Limb (tissue), 2 donors: ENCODE measurements at regions not wholly inside any gene's neighbourhood (a gene's known extent, or its start where the extent isn't known, plus 50 kb on each side); places are given as distances from the start of the nearest gene placed in this dataset.
"Not testable (repeated sequence)": the region's sequence is repeated elsewhere in the genome, so short reads cannot be mapped to it uniquely, and the experiment has no call there.

Experiments
- DNase-seq, 2 donors: peaks; one replicate each; pipeline ENCODE4 v3.0.0-alpha.2; 2016; ENCODE audit errors: extremely low spot score in 2 of 2

GRCh38 chr7:65731562-65732035, 141.3 kb upstream of the VKORC1L1 start:
- DNase-seq = peak in 1 of 2 donors; percentile 40

- DNase-seq = no peak
These were observed 128.5 kb upstream of the VKORC1L1 start for GRCh38 chr7:65744406-65744805.

GRCh38 chr7:65746398-65746669, 126.5 kb upstream of the VKORC1L1 start:
- DNase-seq = no peak

- DNase-seq = no peak
These were observed 123.8 kb upstream of the VKORC1L1 start for GRCh38 chr7:65749039-65749438.

GRCh38 chr7:65749518-65749917, 123.4 kb upstream of the VKORC1L1 start:
- no peak for DNase-seq

GRCh38 chr7:65750511-65751344, 122.1 kb upstream of the VKORC1L1 start:
- DNase-seq = peak; percentile 92 to 94

- DNase-seq = not testable (repeated sequence)
These were observed 118.8 kb upstream of the VKORC1L1 start for GRCh38 chr7:65754070-65754469.

GRCh38 chr7:65758991-65759390, 113.9 kb upstream of the VKORC1L1 start:
- DNase-seq = not testable (repeated sequence)

- not testable (repeated sequence) for DNase-seq
These were observed 110.2 kb upstream of the VKORC1L1 start for GRCh38 chr7:65762712-65763111.

GRCh38 chr7:65763114-65763513, 109.8 kb upstream of the VKORC1L1 start:
- DNase-seq = not testable (repeated sequence)

GRCh38 chr7:65770473-65771225, 102.2 kb upstream of the VKORC1L1 start:
- peak; percentile 80 to 98 for DNase-seq

GRCh38 chr7:65771226-65771569, 101.7 kb upstream of the VKORC1L1 start:
- not testable (repeated sequence) for DNase-seq

GRCh38 chr7:65776677-65777076, 96.2 kb upstream of the VKORC1L1 start:
- not testable (repeated sequence) for DNase-seq

- not testable (repeated sequence) for DNase-seq
These were observed 82.9 kb upstream of the VKORC1L1 start for GRCh38 chr7:65789943-65790342.

- not testable (repeated sequence) for DNase-seq
These were observed 81.1 kb upstream of the VKORC1L1 start for GRCh38 chr7:65791788-65792187.

- not testable (repeated sequence) for DNase-seq
These were observed 80.1 kb upstream of the VKORC1L1 start for GRCh38 chr7:65792726-65793125.

- not testable (repeated sequence) for DNase-seq
These were observed 78.0 kb upstream of the VKORC1L1 start for GRCh38 chr7:65794671-65795391.

GRCh38 chr7:65795392-65795716, 77.5 kb upstream of the VKORC1L1 start:
- DNase-seq = not testable (repeated sequence)

GRCh38 chr7:65796205-65796604, 76.7 kb upstream of the VKORC1L1 start:
- no peak for DNase-seq

- not testable (repeated sequence) for DNase-seq
These were observed 75.8 kb upstream of the VKORC1L1 start for GRCh38 chr7:65797086-65797485.

- not testable (repeated sequence) for DNase-seq
These were observed 75.3 kb upstream of the VKORC1L1 start for GRCh38 chr7:65797566-65797965.
